ENCODE measurements at regions not wholly inside any gene's neighbourhood (a gene's known extent, or its start where the extent isn't known, plus 50 kb on each side); places are given as distances from the start of the nearest gene placed in this dataset.
"Not testable (repeated sequence)": the region's sequence is repeated elsewhere in the genome, so short reads cannot be mapped to it uniquely, and the experiment has no call there.

DNA sequence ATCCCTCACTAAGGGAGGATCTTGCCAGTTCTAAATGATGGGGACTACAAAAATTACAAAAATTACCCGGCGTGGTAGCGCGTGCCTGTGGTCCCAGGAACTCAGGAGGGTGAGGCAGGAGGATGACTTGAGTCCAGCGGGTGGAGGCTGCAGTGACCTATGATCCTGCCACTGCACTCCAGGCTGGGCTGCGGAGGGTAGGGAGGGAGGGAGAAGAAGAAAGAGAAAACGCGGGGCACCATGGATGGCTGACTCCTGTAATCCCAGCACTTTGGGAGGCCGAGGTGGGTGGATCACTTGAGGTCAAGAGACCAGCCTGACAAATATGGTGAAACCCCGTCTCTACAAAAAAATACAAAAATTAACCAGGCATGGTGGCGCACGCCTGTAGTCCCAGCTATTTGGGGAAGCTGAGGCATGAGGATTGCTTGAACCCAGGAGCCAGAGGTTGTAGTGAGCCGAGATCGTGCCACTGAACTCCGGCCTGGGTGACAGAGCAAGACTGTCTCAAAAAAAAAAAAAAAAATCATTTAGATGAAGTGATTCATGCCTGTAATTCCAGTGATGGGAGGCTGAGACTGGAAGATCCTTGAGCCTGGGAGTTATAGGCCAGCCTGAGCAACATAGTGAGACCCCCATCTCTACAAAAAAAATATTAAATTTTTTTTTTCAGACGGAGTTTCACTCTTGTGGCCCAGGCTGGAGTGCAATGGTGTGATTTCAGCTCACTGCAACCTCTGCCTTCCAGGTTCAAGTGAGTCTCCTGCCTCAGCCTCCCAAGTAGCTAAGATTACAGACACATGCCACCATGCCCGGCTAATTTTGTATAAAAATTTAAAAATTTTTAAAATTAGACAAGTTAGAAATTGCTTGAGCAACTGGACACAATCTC, 95.2 kb upstream of the METTL9 start:
- not testable (repeated sequence) for TF ChIP-seq CTCF, POLR2A (IDR thresholded peaks at IDR 0.05)

All from esophagus squamous epithelium (tissue), 4 donors.